NCI-H2171 (cell line): ENCODE measurements at regions not wholly inside any gene's neighbourhood (a gene's known extent, or its start where the extent isn't known, plus 50 kb on each side); places are given as distances from the start of the nearest gene placed in this dataset.

ENCODE experiments used
- DNase-seq: peaks from one replicate; lab custom pipeline; 2025; lab: John Stamatoyannopoulos, UW

DNA sequence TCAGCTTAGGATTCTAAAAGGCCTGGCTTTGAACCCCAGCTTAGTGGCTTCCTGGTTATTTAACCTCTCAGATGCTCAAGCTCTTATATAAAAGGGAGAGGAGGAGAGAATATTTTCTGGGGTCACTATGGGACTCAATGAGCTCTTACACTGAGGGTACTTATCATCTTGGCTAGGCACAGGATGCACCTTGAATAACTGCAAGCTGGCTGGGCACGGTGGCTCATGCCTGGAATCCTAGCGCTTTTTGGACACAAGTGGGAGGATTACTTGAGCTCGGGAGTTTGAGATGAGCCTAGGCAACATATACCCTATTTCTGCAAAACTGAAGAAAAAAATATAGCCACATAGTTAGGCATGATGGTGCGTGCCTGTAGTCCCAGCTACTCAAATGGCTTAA, 665.3 kb upstream of the RBFOX1 start:
- DNase-seq, result no peak

DNA sequence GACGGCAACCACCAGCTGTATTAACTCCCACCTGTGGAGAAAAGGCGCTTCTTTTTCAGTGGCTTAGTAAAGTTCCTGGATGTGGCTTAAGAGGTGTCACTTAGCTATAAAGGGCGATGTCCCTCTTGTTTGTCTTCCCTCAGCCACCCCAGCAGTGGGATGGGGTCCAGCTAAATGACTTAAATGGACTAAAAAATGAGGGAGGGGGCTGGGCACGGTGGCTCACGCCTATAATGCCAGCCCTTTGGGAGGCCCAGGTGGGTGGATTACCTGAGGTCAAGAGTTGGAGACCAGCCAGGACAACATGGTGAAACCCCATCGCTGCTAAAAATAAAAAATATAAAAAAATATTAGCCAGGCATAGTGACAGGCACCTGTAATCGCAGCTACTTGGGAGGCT, 667.5 kb upstream of the RBFOX1 start:
- DNase-seq, result no peak

- no peak for DNase-seq
Observed at GRCh38 chr16:6663668-6664067, 669.0 kb upstream of the RBFOX1 start.

GRCh38 chr16:6656760-6657159, 675.9 kb upstream of the RBFOX1 start:
- DNase-seq, result no peak

- no peak for DNase-seq
Observed at GRCh38 chr16:6646891-6647290, 685.8 kb upstream of the RBFOX1 start.

DNA sequence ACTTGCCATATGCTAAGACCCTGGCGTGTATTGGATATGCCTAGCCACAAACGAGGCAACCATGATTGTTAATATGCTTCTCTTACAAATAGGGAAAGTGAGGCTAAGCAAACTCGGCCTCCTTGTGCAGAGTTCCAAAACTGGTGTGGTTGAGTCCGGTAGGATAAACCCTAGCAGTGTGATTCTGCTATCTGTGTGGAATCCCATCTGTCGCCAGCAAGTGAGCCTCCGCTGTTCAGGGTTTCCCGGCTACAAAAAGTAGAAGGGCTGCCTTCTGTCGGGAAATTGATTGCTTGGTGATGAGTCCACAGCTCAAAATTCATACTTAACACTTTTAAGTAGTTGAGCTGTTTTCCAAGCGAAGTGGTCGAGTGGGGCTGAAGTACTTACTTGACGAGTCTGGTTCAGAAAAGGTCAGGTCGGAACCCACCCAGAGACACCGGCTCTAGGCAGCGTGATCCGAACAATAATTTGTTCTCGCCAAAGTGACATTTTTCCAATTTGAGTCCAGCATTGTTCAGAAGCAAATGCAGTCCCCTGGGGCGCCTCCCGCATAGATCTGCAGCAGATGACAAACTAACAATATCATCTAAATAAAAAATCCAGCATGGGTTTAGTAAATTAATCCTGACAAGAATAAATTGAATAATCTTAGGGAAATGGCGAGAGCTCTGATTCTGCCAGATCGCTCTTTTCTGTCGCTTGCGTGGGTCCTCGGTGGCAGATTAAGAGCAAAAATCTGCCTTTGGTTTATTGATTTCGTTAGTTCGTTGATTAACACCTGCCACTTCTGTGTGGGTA, 686.7 kb upstream of the RBFOX1 start:
- DNase-seq, result no peak

- DNase-seq, result no peak
Observed at GRCh38 chr16:6644916-6645315, 687.7 kb upstream of the RBFOX1 start.

GRCh38 chr16:6643080-6643686, 689.5 kb upstream of the RBFOX1 start:
- peak; percentile 2 for DNase-seq

- DNase-seq, result no peak
Observed at GRCh38 chr16:6642271-6642670, 690.4 kb upstream of the RBFOX1 start.

DNA sequence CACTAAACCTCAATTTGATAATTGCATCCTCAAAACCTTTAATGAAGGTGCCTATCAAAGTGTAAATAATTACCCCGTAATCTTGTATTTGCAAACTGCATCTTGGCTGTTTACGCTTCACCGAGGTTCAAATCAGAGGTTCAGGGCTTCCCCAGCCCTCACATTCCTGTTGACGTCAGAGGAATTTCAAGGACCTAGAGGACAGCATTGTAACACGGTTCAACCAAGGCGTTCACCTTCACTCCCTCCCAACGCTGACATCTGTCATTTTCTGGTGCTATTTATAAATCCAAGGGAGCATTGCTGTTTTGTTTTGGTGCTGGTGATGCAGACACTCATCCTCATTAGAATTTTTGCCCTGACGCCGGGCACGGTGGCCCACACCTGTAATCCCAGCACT, 691.6 kb upstream of the RBFOX1 start:
- DNase-seq, result no peak

- no peak for DNase-seq
Observed at GRCh38 chr16:6636457-6636856, 696.2 kb upstream of the RBFOX1 start.

DNA sequence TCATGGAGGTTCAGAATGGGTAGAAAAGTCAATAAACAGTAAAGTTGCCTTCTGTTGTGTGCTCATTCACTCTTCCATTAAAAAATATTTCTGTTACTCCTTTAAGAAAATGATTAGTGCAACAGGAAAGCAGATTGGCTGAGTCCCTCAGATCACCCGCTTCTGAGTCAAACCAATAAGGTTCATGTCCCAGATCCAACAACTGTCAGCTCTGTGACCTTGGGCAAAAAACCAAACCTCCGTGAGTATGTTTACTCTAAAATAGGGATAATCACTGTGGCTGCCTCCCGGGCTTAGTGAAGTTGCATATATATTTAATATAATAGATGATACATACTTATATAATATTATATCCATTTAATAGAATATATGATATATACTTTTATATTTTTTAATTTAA, 698.5 kb upstream of the RBFOX1 start:
- no peak for DNase-seq

GRCh38 chr16:6633456-6633855, 699.2 kb upstream of the RBFOX1 start:
- DNase-seq, result no peak

DNA sequence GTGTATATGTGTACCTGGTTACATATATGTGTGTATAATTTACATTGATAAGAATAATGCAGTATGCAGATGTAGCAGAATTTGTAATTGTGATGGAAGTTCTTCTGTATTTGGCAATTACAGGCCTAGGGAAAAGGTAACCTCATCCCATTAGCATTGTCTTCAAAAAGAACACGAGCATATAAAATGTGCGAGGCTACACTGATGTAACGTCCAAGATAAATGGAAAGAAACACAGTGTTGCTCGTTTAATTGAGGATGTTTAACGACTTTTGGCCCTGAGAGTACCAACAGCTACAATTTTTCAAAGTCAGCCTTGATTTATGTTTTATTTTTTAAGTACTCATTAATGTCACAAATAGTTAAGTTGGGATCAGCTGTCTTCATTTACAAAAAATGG, 703.5 kb upstream of the RBFOX1 start:
- DNase-seq, result no peak

DNA sequence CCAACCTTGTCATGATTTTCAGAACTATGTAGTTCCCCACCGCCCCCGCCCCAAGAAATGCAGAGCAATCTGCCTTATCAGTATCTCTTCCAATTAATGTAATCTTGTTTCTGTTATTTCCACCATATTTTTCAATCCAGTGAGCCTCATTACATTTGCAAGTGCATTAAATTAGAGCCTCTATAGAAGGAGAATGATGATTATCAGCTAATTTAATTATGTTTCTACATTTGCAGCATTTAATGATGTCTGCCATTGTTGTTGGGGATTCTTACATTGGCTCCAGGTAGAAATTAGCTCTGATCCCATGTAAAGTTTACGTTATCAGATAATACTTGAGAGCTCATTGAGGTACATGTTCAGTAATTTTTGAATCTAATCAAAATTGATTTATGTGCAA, 707.0 kb upstream of the RBFOX1 start:
- no peak for DNase-seq

- no peak for DNase-seq
Observed at GRCh38 chr16:6618874-6619273, 713.8 kb upstream of the RBFOX1 start.

DNA sequence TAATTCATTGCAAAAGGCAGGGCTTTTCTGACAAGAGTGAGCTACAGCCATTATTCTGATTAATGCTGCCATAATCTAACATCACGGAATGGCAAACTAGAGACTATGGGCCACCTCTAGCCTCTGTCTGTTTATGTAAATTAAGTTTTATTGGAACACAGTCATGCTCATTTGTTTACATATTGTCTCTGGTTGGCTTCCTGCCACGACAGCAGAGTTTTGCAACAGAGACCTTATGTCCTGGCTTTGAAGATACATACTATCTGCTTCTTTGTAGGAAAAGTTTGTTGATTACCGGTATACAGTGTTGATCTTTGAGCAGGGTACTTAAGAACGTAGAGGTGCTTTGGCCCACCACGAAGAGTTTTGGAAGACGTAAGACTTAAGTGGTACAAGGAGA, 715.9 kb upstream of the RBFOX1 start:
- no peak for DNase-seq

- no peak for DNase-seq
Observed at GRCh38 chr16:6615636-6616035, 717.0 kb upstream of the RBFOX1 start.

DNA sequence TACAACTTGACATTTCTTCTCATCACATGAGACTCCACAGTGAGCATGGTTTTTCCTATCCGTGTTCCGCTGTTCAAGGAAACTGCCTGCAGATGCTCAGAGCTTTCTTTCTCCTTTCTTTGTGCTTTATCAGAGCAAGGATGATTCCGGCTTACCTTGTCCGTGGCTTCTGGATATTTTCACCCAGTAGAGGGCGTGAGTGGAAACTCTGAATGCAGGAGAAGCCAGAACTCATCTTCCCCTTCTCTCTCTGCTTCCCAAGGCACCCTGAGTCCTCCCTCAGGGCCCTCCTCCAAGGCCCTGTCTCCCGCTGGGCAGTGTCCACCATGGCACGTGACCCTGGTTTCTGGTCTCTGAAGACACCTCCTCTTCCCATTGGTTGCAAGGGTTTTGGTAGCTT, 721.1 kb upstream of the RBFOX1 start:
- no peak for DNase-seq

GRCh38 chr16:6605490-6605889, 727.2 kb upstream of the RBFOX1 start:
- DNase-seq, result no peak

DNA sequence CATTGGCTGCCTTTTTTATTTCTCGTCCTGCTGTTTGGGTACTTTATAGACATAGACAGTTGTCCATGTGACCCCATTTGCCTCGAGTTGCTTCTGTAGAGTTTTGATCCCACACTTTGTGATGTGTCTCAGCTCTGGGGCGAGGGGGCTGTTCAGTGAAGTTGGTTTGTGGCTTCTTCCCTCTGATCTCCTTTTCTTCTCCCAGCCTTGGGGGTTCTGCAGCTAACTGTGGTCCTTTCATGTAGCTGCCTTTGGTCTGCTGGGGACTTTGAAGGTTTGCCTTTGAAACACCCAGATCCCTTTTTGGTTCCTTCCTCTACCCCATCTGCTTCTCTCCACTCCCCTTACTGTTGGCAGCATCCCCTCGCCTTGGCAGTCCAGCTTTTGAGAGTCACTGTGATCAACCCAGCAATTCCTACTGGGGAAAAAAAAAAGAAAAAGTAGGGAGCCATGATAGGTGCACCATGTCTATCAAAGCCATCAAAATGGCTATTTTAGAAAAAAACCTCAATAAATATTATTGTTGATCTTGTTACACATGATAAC, 728.8 kb upstream of the RBFOX1 start:
- DNase-seq, result no peak

DNA sequence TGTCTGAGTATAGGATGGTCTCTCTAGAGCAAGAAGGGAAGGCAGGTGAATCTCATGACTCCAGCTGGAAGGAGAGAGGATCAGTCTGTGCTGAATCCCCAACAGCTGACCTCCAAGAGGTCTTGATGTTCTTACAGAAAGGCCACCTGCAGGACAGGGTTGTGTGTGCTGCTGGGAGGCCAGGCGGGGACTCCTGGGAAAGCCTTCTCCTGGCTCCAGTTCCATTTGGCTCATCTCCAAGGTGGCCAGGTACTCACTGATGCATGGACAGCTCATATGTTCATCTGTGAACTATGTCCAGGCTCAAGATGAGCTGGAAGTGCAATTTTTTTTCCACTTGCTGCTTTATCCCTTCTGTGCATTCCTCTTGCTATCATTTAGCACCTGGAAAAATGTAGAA, 730.2 kb upstream of the RBFOX1 start:
- no peak for DNase-seq

- DNase-seq, result no peak
Observed at GRCh38 chr16:6600167-6600566, 732.5 kb upstream of the RBFOX1 start.

DNA sequence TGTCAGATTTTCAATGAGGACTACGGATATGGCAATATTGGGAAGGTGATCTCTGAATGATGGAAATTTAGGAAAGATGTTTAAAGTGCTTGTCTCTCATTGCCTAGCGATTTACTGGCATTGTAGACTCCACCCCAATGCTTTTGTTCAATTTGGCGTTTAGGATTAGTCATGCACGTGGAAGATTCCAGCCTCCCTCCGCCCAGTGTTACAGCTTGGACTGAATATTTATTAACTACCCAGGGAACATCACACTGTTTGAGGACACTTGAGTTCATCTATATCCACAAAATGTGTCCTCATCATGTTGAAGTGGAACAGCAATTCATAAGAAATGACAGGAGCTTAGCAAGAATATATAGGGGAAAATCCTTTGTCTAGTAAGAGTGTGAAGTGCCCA, 738.8 kb upstream of the RBFOX1 start:
- no peak for DNase-seq
